Osteoblast (primary cell): ENCODE measurements at regions not wholly inside any gene's neighbourhood (a gene's known extent, or its start where the extent isn't known, plus 50 kb on each side); places are given as distances from the start of the nearest gene placed in this dataset.

Source experiments
- DNase-seq: peaks from one replicate; pipeline ENCODE4 v3.0.0; 2011; ENCODE audit warnings: low spot score, mixed read lengths; ENCODE audit not compliant: insufficient read length; ENCODE audit errors: missing footprints
- H2AFZ ChIP-seq: 2 replicates; pipeline ENCODE4 v1.6.0; 2011; ENCODE audit warnings: mild to moderate bottlenecking, low read length
- H3K27ac ChIP-seq: 2 replicates; pipeline ENCODE4 v1.5.1; 2011; ENCODE audit warnings: mild to moderate bottlenecking, low read depth, low read length, moderate library complexity
- H3K27me3 ChIP-seq: 2 replicates; pipeline ENCODE4 v1.6.0; 2012; ENCODE audit warnings: mild to moderate bottlenecking, control low read depth, inconsistent platforms, low read length, moderate library complexity; ENCODE audit not compliant: insufficient read depth
- H3K36me3 ChIP-seq: 2 replicates; pipeline ENCODE4 v1.5.1; 2011; ENCODE audit warnings: mild to moderate bottlenecking, low read length, control low read depth, moderate library complexity; ENCODE audit not compliant: insufficient read depth
- H3K4me1 ChIP-seq: 2 replicates; pipeline ENCODE4 v1.5.1; 2011; ENCODE audit warnings: mild to moderate bottlenecking, low read length, control low read depth, moderate library complexity; ENCODE audit not compliant: insufficient read depth
- H3K4me2 ChIP-seq: 2 replicates; pipeline ENCODE4 v1.6.0; 2011; ENCODE audit warnings: mild to moderate bottlenecking, low read length; ENCODE audit not compliant: insufficient read depth
- H3K4me3 ChIP-seq: fragments of 200-600 bp; sonication (generic); 3 replicates; pipeline ENCODE4 v1.5.1; 2012; ENCODE audit warnings: mild to moderate bottlenecking, low read length, inconsistent platforms; ENCODE audit not compliant: insufficient read depth
- H3K79me2 ChIP-seq: 2 replicates; pipeline ENCODE4 v1.6.0; 2012; ENCODE audit warnings: mild to moderate bottlenecking, low read length, control low read depth, inconsistent platforms; ENCODE audit not compliant: insufficient read depth
- H3K9me3 ChIP-seq: 2 replicates; pipeline ENCODE4 v1.5.1; 2011; ENCODE audit warnings: low read depth, low read length, control low read depth
- H4K20me1 ChIP-seq: 2 replicates; pipeline ENCODE4 v1.6.0; 2012; ENCODE audit warnings: mild to moderate bottlenecking, low read length, control low read depth; ENCODE audit not compliant: insufficient read depth
- TF ChIP-seq, protein P1 (sequence below): IDR thresholded peaks from 2 replicates; pipeline ENCODE4 v1.5.1; 2011; ENCODE audit warnings: mild to moderate bottlenecking, low read depth, low read length, moderate library complexity; ENCODE audit errors: extremely low read depth

DNA sequence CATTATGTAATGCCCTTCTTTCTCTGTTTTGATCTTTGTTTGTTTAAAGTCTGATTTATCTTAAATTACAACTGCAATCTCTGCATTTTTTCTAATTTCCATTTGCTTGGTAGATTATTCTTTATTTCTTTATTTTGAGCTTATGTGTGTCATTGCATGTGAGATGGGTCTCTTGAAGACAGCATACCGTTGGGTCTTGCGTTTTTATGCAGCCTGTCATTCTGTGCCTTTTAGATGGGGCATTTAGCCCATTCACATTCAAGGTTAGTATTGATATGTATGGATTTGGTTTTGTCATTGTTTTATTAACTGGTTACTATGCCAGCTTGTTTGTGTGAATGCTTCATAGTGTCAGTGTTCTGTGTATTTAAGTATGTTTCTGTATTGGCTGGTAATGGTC lies 84.9 kb upstream of the HMGCLL1 start:
- Histone ChIP-seq H3K36me3 (no peaks in the 10 kb centered on the region), H3K79me2 (no peaks in the 10 kb centered on the region), H3K4me3 (no peak overlapping the region), H3K27ac (no peak overlapping the region), H3K27me3 (no peaks in the 10 kb centered on the region), H3K4me2 (no peak overlapping the region), H2AFZ (no peak overlapping the region), H3K4me1 (peaks cover 2% of the 10 kb centered on the region), H4K20me1 (no peaks in the 10 kb centered on the region), H3K9me3 (no peaks in the 10 kb centered on the region)
- TF ChIP-seq, protein P1, sequence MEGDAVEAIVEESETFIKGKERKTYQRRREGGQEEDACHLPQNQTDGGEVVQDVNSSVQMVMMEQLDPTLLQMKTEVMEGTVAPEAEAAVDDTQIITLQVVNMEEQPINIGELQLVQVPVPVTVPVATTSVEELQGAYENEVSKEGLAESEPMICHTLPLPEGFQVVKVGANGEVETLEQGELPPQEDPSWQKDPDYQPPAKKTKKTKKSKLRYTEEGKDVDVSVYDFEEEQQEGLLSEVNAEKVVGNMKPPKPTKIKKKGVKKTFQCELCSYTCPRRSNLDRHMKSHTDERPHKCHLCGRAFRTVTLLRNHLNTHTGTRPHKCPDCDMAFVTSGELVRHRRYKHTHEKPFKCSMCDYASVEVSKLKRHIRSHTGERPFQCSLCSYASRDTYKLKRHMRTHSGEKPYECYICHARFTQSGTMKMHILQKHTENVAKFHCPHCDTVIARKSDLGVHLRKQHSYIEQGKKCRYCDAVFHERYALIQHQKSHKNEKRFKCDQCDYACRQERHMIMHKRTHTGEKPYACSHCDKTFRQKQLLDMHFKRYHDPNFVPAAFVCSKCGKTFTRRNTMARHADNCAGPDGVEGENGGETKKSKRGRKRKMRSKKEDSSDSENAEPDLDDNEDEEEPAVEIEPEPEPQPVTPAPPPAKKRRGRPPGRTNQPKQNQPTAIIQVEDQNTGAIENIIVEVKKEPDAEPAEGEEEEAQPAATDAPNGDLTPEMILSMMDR, result no peak
- DNase-seq, result no peak

DNA sequence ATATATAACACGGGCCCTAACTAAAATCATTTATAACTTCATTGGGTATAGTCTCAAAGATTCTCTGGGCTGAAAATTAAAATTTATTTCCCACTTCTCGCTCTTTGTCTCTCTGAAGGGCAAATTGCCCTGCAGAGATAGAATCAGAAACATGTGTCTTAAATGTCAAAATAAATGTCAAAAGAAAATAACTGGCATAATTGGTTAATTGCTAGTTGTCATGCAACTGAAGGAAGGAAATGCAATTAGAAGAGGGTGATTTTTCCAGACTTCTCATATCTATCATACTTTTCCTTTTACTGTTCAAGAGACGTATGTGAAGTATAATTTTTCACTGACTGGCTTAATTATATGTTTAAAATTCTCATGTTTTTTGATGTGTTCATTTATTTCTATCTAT lies 80.3 kb upstream of the HMGCLL1 start:
- H3K79me2 ChIP-seq, result no peaks in the 10 kb centered on the region
- H2AFZ ChIP-seq, result no peak overlapping the region
- H3K4me1 ChIP-seq, result no peaks in the 10 kb centered on the region
- H3K27ac ChIP-seq, result no peak overlapping the region
- H4K20me1 ChIP-seq, result no peaks in the 10 kb centered on the region
- H3K27me3 ChIP-seq, result no peaks in the 10 kb centered on the region
- H3K36me3 ChIP-seq, result no peaks in the 10 kb centered on the region
- no peak for DNase-seq
- no peak overlapping the region for H3K4me2 ChIP-seq
- H3K4me3 ChIP-seq, result no peak overlapping the region
- TF ChIP-seq, protein P1, result no peak
- no peaks in the 10 kb centered on the region for H3K9me3 ChIP-seq

DNA sequence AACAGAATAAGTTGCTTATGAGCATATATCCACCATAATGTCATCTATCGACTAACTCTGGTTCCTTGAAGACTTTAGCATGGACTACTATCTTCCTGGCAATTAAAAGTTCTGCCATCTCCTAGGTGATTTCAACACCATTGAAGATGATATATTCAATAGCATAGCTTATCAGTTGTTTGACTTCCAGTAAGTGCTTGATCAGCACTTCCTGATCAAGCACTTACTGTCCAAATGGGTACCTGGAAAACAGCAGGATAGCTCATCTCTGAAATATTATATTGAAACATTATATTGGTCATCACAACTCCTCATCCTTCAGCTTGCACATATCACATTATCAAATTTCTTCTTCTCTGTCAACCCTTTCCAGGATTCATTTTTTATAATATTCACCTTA lies 75.5 kb upstream of the HMGCLL1 start:
- no peak overlapping the region for H3K27ac ChIP-seq

DNA sequence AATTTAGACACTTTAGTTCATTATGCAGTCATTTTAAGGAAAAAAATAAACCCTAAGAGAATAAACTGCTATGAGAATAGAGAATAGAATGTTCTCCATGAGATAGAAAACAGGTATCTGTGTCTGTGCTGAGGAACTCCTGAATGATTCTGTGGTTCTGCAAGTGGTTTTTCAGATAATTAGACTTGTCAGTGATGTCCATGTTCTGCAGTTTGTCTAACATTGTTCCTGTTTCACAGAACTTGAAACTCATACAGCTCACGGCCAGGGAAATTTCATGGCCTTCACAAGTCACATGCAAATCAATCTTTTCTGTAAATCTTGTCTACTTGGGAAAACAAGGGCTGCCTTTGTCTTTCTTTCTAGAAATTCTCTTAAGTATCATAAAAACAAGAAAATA lies 73.4 kb upstream of the HMGCLL1 start:
- Histone ChIP-seq H2AFZ (no peak overlapping the region), H4K20me1 (no peaks in the 10 kb centered on the region), H3K4me2 (no peak overlapping the region), H3K27me3 (no peaks in the 10 kb centered on the region), H3K9me3 (no peaks in the 10 kb centered on the region), H3K4me3 (no peak overlapping the region), H3K36me3 (no peaks in the 10 kb centered on the region), H3K79me2 (no peaks in the 10 kb centered on the region), H3K4me1 (no peaks in the 10 kb centered on the region), H3K27ac (no peak overlapping the region)
- no peak for DNase-seq
- TF ChIP-seq, protein P1, result no peak

More for the DNA sequence above, 75.5 kb upstream of the HMGCLL1 start:
- Histone ChIP-seq H3K27me3 (no peaks in the 10 kb centered on the region), H3K4me1 (no peaks in the 10 kb centered on the region), H3K79me2 (no peaks in the 10 kb centered on the region), H4K20me1 (no peaks in the 10 kb centered on the region), H3K4me3 (no peak overlapping the region), H2AFZ (no peak overlapping the region), H3K4me2 (no peak overlapping the region), H3K9me3 (no peaks in the 10 kb centered on the region), H3K36me3 (no peaks in the 10 kb centered on the region)
- no peak for DNase-seq
- TF ChIP-seq, protein P1, result no peak
